ENCODE measurements at regions not wholly inside any gene's neighbourhood (a gene's known extent, or its start where the extent isn't known, plus 50 kb on each side); places are given as distances from the start of the nearest gene placed in this dataset.

DNA sequence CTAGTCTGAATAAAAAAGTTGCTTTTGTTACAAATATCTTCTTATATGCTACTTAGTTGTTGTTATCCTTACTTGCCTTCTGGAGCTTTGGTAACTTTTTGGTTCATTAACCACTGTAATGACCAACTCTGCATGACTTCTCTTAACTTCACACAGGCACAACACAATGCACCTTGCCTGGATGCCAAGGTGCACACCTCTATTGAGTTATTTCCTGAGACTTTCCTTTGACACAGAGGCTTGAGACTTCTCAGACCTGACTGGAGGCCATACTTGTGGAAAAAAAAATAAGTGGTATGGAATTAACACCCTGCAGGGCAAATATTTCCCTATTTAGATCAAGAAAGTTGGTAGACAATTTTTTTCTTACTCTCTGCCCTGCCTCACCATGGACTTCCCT, 1925.6 kb downstream of the EFNA5 start:
- Histone ChIP-seq H3K9me3 (ENCODE audit: control insufficient read depth in 2 of 2, low read length in 2 of 2) (no peaks in the 10 kb centered on the region), H3K27ac (ENCODE audit: low read depth in 2 of 2, low read length in 2 of 2) (no peak overlapping the region), H3K27me3 (ENCODE audit: control insufficient read depth in 2 of 2, insufficient read depth in 2 of 2, low read length in 2 of 2) (no peaks in the 10 kb centered on the region), H3K9ac (ENCODE audit: low read depth in 1 of 2, low read length in 2 of 2) (no peak overlapping the region), H3K36me3 (ENCODE audit: control insufficient read depth in 2 of 2, insufficient read depth in 2 of 2, low read length in 2 of 2) (no peaks in the 10 kb centered on the region), H3K4me1 (ENCODE audit: control insufficient read depth in 2 of 2, insufficient read depth in 2 of 2, low read length in 2 of 2) (no peaks in the 10 kb centered on the region), H3K4me3 (ENCODE audit: low read length in 2 of 2) (no peak overlapping the region)

DNA sequence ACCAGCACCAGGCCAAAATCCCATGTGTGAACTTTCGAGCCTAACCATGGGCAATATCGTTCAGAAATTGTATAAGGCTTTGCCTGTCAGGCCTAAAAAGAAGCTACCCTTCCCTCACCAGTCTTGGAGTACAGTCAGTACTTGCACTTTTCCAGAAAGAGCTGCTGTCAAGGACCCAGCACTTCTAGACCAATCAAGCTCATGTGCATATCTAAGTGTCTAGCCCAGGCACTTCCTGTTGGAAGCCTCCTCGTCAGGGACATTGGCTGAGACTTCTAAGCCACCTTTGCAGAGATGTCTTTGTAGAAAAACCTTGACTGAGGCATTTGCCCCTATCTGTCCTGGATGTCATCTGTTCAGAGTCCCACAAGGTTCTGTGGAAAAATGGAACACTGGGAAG, 1930.5 kb downstream of the EFNA5 start:
- Histone ChIP-seq H3K9me3 (ENCODE audit: control insufficient read depth in 2 of 2, low read length in 2 of 2) (no peaks in the 10 kb centered on the region), H3K27ac (ENCODE audit: low read depth in 2 of 2, low read length in 2 of 2) (no peak overlapping the region), H3K36me3 (ENCODE audit: control insufficient read depth in 2 of 2, insufficient read depth in 2 of 2, low read length in 2 of 2) (no peaks in the 10 kb centered on the region), H3K4me1 (ENCODE audit: control insufficient read depth in 2 of 2, insufficient read depth in 2 of 2, low read length in 2 of 2) (no peaks in the 10 kb centered on the region), H3K4me3 (ENCODE audit: low read length in 2 of 2) (no peak overlapping the region), H3K27me3 (ENCODE audit: control insufficient read depth in 2 of 2, insufficient read depth in 2 of 2, low read length in 2 of 2) (no peaks in the 10 kb centered on the region), H3K9ac (ENCODE audit: low read depth in 1 of 2, low read length in 2 of 2) (no peak overlapping the region)

DNA sequence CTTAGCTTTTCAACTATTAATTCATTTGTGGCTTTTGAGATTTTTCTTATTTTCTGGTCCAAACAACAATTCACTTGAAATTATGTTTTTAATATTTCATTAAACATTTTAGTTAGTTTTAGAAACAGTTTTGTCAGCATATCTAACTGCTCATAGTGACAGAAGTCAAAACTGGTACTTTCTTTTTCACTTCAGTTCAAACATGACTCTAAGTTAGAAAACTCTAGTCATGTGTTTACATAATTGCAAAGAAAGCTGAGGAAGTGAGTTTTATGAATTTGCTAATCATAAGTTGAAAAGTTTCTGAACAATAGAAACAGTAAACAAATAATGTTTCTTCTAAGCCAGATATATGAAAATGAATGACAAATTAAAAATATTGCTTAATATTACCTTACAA, 1931.0 kb downstream of the EFNA5 start:
- no peaks in the 10 kb centered on the region for H3K9me3 ChIP-seq (ENCODE audit: control insufficient read depth in 2 of 2, low read length in 2 of 2)
- H3K36me3 ChIP-seq (ENCODE audit: control insufficient read depth in 2 of 2, insufficient read depth in 2 of 2, low read length in 2 of 2): no peaks in the 10 kb centered on the region
- no peak overlapping the region for H3K4me3 ChIP-seq (ENCODE audit: low read length in 2 of 2)
- H3K4me1 ChIP-seq (ENCODE audit: control insufficient read depth in 2 of 2, insufficient read depth in 2 of 2, low read length in 2 of 2): no peaks in the 10 kb centered on the region
- H3K27me3 ChIP-seq (ENCODE audit: control insufficient read depth in 2 of 2, insufficient read depth in 2 of 2, low read length in 2 of 2): no peaks in the 10 kb centered on the region
- H3K9ac ChIP-seq (ENCODE audit: low read depth in 1 of 2, low read length in 2 of 2): no peak overlapping the region
- no peak overlapping the region for H3K27ac ChIP-seq (ENCODE audit: low read depth in 2 of 2, low read length in 2 of 2)

DNA sequence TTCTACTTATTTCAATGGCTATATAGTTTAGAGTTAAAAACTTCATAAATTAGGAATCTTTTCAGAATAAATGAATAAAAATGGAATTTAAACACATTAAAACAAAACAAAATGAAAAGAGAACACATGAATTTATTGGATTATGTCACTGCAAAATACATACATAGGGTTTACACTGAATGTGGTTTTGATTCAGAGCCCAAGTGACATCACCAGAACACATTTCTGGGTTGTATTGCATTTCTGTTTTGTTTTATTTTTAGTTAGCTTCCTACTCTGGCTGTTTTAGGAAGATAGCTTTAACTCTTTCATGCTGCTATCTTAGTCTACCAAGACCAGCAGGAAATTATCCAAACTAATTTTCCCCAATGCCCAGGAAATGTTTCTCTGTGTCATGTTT, 1935.0 kb downstream of the EFNA5 start:
- H3K27ac ChIP-seq (ENCODE audit: low read depth in 2 of 2, low read length in 2 of 2): no peak overlapping the region
- H3K4me1 ChIP-seq (ENCODE audit: control insufficient read depth in 2 of 2, insufficient read depth in 2 of 2, low read length in 2 of 2): no peaks in the 10 kb centered on the region
- no peaks in the 10 kb centered on the region for H3K36me3 ChIP-seq (ENCODE audit: control insufficient read depth in 2 of 2, insufficient read depth in 2 of 2, low read length in 2 of 2)
- no peaks in the 10 kb centered on the region for H3K27me3 ChIP-seq (ENCODE audit: control insufficient read depth in 2 of 2, insufficient read depth in 2 of 2, low read length in 2 of 2)
- H3K9ac ChIP-seq (ENCODE audit: low read depth in 1 of 2, low read length in 2 of 2): no peak overlapping the region
- H3K4me3 ChIP-seq (ENCODE audit: low read length in 2 of 2): no peak overlapping the region
- H3K9me3 ChIP-seq (ENCODE audit: control insufficient read depth in 2 of 2, low read length in 2 of 2): no peaks in the 10 kb centered on the region

DNA sequence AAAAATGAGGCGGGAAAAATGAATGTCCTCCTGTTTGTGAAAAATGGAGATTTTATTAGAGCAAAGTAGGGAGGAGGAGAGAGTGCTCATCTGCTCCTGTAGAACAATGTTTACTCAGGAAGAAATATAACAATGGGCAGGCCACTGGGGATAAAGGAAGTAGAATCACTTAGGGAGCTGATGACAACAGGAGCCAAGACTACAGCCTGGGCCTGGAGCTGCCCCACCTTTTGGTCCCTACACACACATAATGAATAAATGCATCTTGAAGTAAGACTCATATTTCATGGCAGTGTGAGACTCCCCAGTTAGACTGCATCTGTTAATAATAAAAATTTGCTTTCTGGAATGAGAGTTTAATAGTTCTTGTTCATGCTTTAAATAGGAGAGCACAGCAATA, 1939.8 kb downstream of the EFNA5 start:
- H3K4me1 ChIP-seq (ENCODE audit: control insufficient read depth in 2 of 2, insufficient read depth in 2 of 2, low read length in 2 of 2): no peaks in the 10 kb centered on the region
- H3K36me3 ChIP-seq (ENCODE audit: control insufficient read depth in 2 of 2, insufficient read depth in 2 of 2, low read length in 2 of 2): no peaks in the 10 kb centered on the region
- H3K27me3 ChIP-seq (ENCODE audit: control insufficient read depth in 2 of 2, insufficient read depth in 2 of 2, low read length in 2 of 2): no peaks in the 10 kb centered on the region
- no peak overlapping the region for H3K4me3 ChIP-seq (ENCODE audit: low read length in 2 of 2)
- no peak overlapping the region for H3K9ac ChIP-seq (ENCODE audit: low read depth in 1 of 2, low read length in 2 of 2)
- no peak overlapping the region for H3K27ac ChIP-seq (ENCODE audit: low read depth in 2 of 2, low read length in 2 of 2)
- no peaks in the 10 kb centered on the region for H3K9me3 ChIP-seq (ENCODE audit: control insufficient read depth in 2 of 2, low read length in 2 of 2)

DNA sequence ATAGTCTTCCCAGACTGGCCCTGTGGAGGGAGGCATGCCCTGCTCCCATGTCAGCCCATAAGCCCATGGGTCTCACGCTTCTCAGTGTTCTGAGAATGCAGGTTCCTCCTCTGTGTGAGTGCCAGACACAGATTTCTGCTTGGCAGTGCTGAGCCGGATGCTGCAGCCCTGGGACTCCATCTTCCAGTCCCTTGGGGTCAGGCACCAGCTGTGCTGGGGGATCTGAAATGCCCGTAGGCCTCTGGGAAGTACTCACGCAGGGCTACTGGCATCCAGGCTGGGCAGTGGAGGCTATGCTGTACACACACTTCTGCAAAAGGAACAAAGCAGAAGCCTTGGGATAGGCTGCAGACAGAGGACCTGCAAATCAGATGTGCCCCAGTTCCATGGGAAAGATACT, 1944.6 kb downstream of the EFNA5 start:
- no peaks in the 10 kb centered on the region for H3K9me3 ChIP-seq (ENCODE audit: control insufficient read depth in 2 of 2, low read length in 2 of 2)
- H3K4me3 ChIP-seq (ENCODE audit: low read length in 2 of 2): no peak overlapping the region
- no peaks in the 10 kb centered on the region for H3K27me3 ChIP-seq (ENCODE audit: control insufficient read depth in 2 of 2, insufficient read depth in 2 of 2, low read length in 2 of 2)
- H3K36me3 ChIP-seq (ENCODE audit: control insufficient read depth in 2 of 2, insufficient read depth in 2 of 2, low read length in 2 of 2): no peaks in the 10 kb centered on the region
- H3K9ac ChIP-seq (ENCODE audit: low read depth in 1 of 2, low read length in 2 of 2): no peak overlapping the region
- H3K4me1 ChIP-seq (ENCODE audit: control insufficient read depth in 2 of 2, insufficient read depth in 2 of 2, low read length in 2 of 2): no peaks in the 10 kb centered on the region
- no peak overlapping the region for H3K27ac ChIP-seq (ENCODE audit: low read depth in 2 of 2, low read length in 2 of 2)

DNA sequence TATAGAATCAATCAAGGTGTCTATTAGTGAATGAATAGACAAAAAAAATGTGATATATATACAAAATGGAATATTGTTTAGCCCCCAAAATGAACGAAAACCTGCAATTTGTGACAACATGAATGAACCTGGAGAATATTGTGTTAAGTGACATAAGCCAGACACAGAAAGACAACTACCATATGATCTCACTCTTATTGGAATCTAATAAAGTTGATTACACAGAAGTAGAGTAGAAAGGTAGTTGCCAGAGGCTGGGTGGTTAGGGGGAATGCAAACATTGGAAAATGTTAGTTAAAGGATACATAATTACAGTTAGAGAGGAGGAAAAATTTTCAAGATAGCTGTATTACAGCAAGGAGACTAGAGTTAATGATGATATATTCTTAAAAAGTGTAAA, 1962.3 kb downstream of the EFNA5 start:
- no peak overlapping the region for H3K4me3 ChIP-seq (ENCODE audit: low read length in 2 of 2)
- no peaks in the 10 kb centered on the region for H3K9me3 ChIP-seq (ENCODE audit: control insufficient read depth in 2 of 2, low read length in 2 of 2)
- H3K27me3 ChIP-seq (ENCODE audit: control insufficient read depth in 2 of 2, insufficient read depth in 2 of 2, low read length in 2 of 2): no peaks in the 10 kb centered on the region
- H3K9ac ChIP-seq (ENCODE audit: low read depth in 1 of 2, low read length in 2 of 2): no peak overlapping the region
- no peak overlapping the region for H3K27ac ChIP-seq (ENCODE audit: low read depth in 2 of 2, low read length in 2 of 2)
- no peaks in the 10 kb centered on the region for H3K4me1 ChIP-seq (ENCODE audit: control insufficient read depth in 2 of 2, insufficient read depth in 2 of 2, low read length in 2 of 2)
- H3K36me3 ChIP-seq (ENCODE audit: control insufficient read depth in 2 of 2, insufficient read depth in 2 of 2, low read length in 2 of 2): no peaks in the 10 kb centered on the region

DNA sequence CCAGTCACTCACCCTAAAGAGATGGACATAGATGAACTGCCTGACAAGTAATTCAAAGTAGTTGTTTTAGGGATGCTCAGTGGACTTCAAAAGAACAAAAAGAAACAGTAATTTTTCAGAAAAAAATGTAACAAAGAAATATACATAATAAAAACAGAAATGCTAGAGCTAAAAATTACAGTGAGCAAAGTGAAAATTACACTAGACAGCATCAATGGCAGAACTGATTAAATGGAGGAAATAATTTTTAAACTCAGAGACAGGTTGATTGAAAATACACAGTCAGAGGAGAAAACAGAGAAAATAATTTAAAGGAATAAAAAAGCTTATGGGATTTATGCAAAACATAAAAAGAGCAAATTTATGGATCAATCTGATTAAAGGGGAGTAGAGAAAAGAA, 1968.4 kb downstream of the EFNA5 start:
- Histone ChIP-seq H3K36me3 (ENCODE audit: control insufficient read depth in 2 of 2, insufficient read depth in 2 of 2, low read length in 2 of 2) (no peaks in the 10 kb centered on the region), H3K27ac (ENCODE audit: low read depth in 2 of 2, low read length in 2 of 2) (no peak overlapping the region), H3K4me1 (ENCODE audit: control insufficient read depth in 2 of 2, insufficient read depth in 2 of 2, low read length in 2 of 2) (no peaks in the 10 kb centered on the region), H3K4me3 (ENCODE audit: low read length in 2 of 2) (no peak overlapping the region), H3K27me3 (ENCODE audit: control insufficient read depth in 2 of 2, insufficient read depth in 2 of 2, low read length in 2 of 2) (no peaks in the 10 kb centered on the region), H3K9ac (ENCODE audit: low read depth in 1 of 2, low read length in 2 of 2) (no peak overlapping the region), H3K9me3 (ENCODE audit: control insufficient read depth in 2 of 2, low read length in 2 of 2) (peaks cover 3 to 5% of the 10 kb centered on the region in 2 donors)

DNA sequence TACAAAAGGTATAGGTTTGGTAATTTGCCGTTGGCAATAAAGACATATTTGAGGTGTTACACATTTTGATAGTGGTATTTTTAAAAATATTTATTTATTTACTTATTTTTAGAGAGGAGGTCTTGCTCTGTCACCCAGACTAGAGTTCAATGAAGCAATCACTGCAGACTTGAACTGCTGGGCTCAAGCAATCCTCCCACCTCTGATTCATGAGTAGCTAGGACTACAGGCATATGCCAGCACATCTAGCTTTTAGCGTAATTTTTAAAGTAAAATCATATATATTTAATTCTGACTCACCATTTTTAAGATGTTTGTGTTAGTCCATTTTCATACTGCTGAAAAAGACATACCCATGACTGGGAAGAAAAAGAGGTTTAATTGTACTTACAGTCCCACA, 1974.3 kb downstream of the EFNA5 start:
- no peaks in the 10 kb centered on the region for H3K9me3 ChIP-seq (ENCODE audit: control insufficient read depth in 2 of 2, low read length in 2 of 2)
- H3K4me3 ChIP-seq (ENCODE audit: low read length in 2 of 2): no peak overlapping the region
- H3K36me3 ChIP-seq (ENCODE audit: control insufficient read depth in 2 of 2, insufficient read depth in 2 of 2, low read length in 2 of 2): no peaks in the 10 kb centered on the region
- no peaks in the 10 kb centered on the region for H3K27me3 ChIP-seq (ENCODE audit: control insufficient read depth in 2 of 2, insufficient read depth in 2 of 2, low read length in 2 of 2)
- H3K4me1 ChIP-seq (ENCODE audit: control insufficient read depth in 2 of 2, insufficient read depth in 2 of 2, low read length in 2 of 2): no peaks in the 10 kb centered on the region
- no peak overlapping the region for H3K27ac ChIP-seq (ENCODE audit: low read depth in 2 of 2, low read length in 2 of 2)
- H3K9ac ChIP-seq (ENCODE audit: low read depth in 1 of 2, low read length in 2 of 2): no peak overlapping the region

DNA sequence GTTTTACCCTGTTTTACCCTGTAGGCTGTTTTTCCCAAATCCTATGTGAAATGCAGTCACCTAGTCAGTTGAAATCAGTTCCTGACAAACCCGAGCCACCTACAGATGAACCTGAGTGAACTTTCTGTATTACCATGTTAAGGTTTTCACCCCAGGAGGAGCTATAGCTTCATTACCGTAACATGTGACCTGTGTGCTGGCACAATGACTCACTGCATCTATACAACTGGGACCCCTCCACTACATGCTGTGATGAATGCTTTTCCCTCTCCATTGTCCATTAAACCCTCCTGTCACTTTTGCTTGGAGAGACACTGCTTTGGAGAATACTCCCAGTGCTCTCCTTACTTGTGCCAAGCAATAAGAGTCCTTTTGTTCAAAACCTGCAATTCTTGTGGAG, 1974.8 kb downstream of the EFNA5 start:
- Histone ChIP-seq H3K27ac (ENCODE audit: low read depth in 2 of 2, low read length in 2 of 2) (no peak overlapping the region), H3K9ac (ENCODE audit: low read depth in 1 of 2, low read length in 2 of 2) (no peak overlapping the region), H3K9me3 (ENCODE audit: control insufficient read depth in 2 of 2, low read length in 2 of 2) (no peaks in the 10 kb centered on the region), H3K4me1 (ENCODE audit: control insufficient read depth in 2 of 2, insufficient read depth in 2 of 2, low read length in 2 of 2) (no peaks in the 10 kb centered on the region), H3K36me3 (ENCODE audit: control insufficient read depth in 2 of 2, insufficient read depth in 2 of 2, low read length in 2 of 2) (no peaks in the 10 kb centered on the region), H3K4me3 (ENCODE audit: low read length in 2 of 2) (no peak overlapping the region), H3K27me3 (ENCODE audit: control insufficient read depth in 2 of 2, insufficient read depth in 2 of 2, low read length in 2 of 2) (no peaks in the 10 kb centered on the region)

DNA sequence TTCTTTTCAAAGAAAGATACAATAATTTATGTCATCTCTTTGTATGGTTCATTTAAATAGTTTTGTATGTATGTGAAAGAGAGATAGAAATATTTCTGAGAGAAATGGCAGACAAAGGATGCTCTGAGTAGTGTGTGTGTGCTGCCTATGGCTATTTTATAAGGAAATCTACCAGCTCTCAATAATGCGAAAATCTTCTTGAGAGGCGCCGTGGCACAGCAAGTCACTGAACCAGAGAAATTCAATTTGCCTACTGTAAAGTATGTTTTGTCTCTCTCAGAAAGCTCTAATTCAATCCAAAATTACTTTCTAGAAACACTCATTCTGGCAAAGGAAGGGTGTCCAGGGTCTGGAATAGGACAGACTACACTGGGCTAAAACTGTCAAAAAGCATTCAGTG, 1981.1 kb downstream of the EFNA5 start:
- H3K27me3 ChIP-seq (ENCODE audit: control insufficient read depth in 2 of 2, insufficient read depth in 2 of 2, low read length in 2 of 2): no peaks in the 10 kb centered on the region
- H3K4me3 ChIP-seq (ENCODE audit: low read length in 2 of 2): no peak overlapping the region
- H3K9ac ChIP-seq (ENCODE audit: low read depth in 1 of 2, low read length in 2 of 2): no peak overlapping the region
- H3K27ac ChIP-seq (ENCODE audit: low read depth in 2 of 2, low read length in 2 of 2): no peak overlapping the region
- no peaks in the 10 kb centered on the region for H3K9me3 ChIP-seq (ENCODE audit: control insufficient read depth in 2 of 2, low read length in 2 of 2)
- H3K36me3 ChIP-seq (ENCODE audit: control insufficient read depth in 2 of 2, insufficient read depth in 2 of 2, low read length in 2 of 2): no peaks in the 10 kb centered on the region
- H3K4me1 ChIP-seq (ENCODE audit: control insufficient read depth in 2 of 2, insufficient read depth in 2 of 2, low read length in 2 of 2): no peaks in the 10 kb centered on the region
